Cerebellar cortex (tissue), 1 donor: ENCODE measurements at regions not wholly inside any gene's neighbourhood (a gene's known extent, or its start where the extent isn't known, plus 50 kb on each side); places are given as distances from the start of the nearest gene placed in this dataset.
A peak's percentile ranks its signal among the peaks of the same experiment; 100 is the strongest.

Source experiments
- DNase-seq: peaks from one replicate; pipeline ENCODE4 v3.0.0-alpha.2; 2015; ENCODE audit warnings: low spot score

DNA sequence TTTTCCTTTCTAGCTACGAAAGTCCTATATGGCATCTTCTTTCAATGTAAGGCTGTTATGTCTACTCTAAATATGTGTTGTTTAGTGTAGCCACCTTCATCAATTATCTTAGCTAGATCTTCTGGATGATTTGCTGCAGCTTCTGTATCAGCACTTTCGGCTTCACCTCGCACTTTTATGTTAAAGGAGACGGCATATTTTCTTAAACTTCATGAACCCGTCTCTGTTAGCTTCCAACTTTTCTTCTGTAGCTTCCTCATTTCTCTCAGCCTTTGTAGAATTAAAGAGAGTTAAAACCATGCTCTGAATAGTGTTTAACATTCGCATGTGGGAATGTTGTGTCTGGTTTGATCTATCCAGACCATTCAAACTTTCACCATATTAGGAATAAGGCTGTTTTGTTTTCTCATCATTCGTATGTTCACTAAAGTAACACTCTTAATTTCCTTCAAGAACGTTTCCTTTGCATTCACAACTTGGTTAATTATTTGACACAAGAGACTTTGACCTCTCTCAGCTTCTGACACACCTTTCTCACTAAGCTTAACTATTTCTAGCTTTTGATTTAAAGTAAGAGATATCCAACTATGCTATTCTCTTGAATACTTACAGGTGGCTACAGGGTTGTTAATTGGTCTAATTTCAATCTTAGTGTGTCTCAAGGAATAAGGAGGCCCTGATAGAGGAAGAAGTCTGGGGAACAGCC lies 476.8 kb downstream of the GABRG1 start:
- DNase-seq: no peak

GRCh38 chr4:45640281-45640680 lies 483.6 kb downstream of the GABRG1 start:
- DNase-seq: no peak

GRCh38 chr4:45638641-45639040 lies 485.2 kb downstream of the GABRG1 start:
- DNase-seq: no peak

GRCh38 chr4:45636175-45636574 lies 487.7 kb downstream of the GABRG1 start:
- no peak for DNase-seq

GRCh38 chr4:45629717-45630116 lies 494.1 kb downstream of the GABRG1 start:
- peak; percentile 16 for DNase-seq

- no peak for DNase-seq
These were observed 501.9 kb downstream of the GABRG1 start for GRCh38 chr4:45621971-45622370.

DNA sequence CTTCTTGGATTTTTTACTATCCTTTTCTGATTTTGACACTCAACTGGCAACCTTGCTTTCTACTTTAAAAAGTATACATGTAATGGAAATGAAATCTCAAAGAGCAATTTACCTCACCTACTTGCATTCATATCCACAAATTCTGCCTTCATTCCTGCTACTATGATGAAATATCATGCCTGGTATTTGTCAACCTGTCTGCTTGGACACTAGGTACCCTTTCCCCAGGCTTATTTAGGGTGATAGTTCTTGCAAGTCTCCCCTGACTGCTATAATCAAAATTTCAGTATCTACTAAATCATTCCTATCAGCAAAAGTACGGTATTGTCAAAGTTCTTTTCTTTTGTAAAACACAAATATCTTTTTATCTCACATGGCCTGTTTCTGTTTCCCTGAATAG lies 503.0 kb downstream of the GABRG1 start:
- no peak for DNase-seq

GRCh38 chr4:45596379-45597101 lies 527.3 kb downstream of the GABRG1 start:
- no peak for DNase-seq

DNA sequence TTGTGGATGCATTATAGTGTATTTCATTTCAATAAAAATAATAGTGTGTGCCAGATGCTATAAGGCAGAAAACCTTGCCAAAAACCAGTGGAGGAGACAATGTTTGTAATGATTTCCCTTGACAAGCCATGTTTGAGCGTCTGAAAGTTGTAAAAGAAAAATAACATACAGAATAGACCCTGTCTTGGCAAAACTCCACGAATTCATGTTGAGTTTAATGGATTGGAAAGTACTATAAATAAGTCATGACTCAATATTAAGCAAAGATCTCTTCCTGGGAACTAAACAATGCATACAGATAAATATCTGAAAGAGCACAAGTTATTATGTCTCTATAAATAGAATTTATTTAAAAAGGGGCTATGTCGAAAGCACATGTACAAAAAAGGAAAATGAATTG lies 543.5 kb downstream of the GABRG1 start:
- no peak for DNase-seq

DNA sequence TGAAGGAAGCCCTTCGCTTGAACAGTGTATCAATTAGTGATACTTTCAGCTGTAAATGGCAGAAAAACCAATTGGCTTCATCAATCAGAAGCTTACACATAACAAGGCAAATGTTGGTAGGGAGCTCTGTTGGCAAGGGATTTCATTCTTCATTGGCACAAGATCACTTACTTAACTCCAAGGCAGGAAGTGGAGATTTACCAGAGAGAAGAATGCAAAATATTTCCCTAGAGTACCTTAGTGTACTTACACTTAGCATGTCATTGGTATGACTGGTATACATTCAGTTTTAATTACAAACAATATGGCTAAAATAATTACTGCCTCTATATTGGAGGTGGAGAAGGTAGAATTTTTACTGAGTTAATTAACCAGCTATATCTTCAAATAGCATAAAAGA lies 545.0 kb downstream of the GABRG1 start:
- DNase-seq: no peak

DNA sequence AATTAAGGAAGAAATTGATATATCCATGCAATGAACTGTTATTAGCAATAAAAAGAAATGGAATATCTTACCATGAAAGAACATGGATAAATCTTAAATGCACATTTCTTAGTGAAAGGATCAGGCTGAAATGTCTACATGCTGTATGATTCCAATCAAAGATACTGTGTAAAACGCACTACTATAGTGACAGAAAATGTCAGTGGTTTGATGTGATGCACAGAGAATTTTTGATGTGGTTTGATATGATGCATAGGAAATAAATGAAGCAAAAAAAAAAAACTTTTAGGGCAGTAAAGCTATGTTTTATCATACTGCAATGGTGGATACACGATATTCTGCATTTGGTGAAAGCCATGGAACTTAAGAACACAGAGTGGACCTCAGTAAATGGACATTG lies 547.6 kb downstream of the GABRG1 start:
- DNase-seq: no peak

GRCh38 chr4:45569619-45570018 lies 554.2 kb downstream of the GABRG1 start:
- DNase-seq: no peak

GRCh38 chr4:45568694-45569093 lies 555.2 kb downstream of the GABRG1 start:
- DNase-seq: no peak

GRCh38 chr4:45566896-45567603 lies 556.8 kb downstream of the GABRG1 start:
- no peak for DNase-seq

- no peak for DNase-seq
These were observed 569.4 kb downstream of the GABRG1 start for GRCh38 chr4:45554423-45554822.

GRCh38 chr4:45550766-45551366 lies 573.0 kb downstream of the GABRG1 start:
- DNase-seq: no peak

DNA sequence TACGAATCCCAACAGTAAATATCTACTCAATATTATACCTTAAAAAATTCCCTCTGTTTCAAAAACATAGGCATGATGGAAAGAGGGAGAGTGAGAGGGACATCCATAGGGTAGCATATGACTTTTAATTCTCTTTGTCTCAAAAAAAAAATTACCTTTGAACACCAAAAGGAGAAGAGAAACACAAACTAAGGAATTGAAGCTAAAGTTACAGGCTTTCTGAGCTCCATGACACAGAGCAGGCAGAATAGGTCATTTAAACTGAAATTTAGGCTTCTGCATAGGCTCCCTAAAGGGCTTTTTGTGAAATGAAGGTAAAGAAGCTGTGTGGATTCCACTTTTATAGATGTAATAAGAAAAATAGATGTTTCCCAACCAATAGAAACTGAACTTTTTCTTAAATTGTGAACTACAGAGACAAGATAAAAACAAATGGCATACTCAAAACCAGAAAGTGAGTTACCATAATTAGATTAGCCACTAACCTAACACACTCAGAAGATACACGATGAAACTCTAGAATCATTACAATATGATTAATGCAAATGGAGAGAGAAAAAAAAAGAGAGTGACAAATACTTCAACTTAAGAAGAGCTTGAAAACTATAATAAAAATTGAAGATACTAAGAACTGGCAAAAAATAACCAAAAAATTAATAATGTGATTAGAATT lies 584.6 kb downstream of the GABRG1 start:
- no peak for DNase-seq

DNA sequence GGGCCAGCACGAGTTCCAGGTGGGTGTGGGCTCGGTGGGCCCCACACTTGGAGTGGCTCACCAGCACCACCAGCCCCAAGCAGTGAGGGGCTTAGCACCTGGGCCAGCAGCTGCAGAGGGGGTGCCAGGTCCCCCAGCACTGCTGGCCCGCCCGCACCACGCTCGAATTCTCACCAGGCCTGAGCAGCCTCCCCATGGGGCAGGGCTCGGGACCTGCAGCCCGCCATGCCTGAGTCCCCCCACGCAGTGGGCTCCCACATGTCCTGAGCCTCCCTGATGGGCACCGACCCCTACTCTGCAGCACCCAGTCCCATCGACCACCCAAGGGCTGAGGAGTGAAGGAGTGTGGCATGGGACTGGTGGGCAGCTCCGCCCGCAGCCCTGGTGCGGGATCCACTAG lies 593.4 kb downstream of the GABRG1 start:
- no peak for DNase-seq

GRCh38 chr4:45527160-45527559 lies 596.7 kb downstream of the GABRG1 start:
- no peak for DNase-seq

GRCh38 chr4:45518832-45519231 lies 605.0 kb downstream of the GABRG1 start:
- no peak for DNase-seq

- DNase-seq: no peak
These were observed 621.4 kb downstream of the GABRG1 start for GRCh38 chr4:45502471-45502870.

GRCh38 chr4:45484740-45485139 lies 639.1 kb downstream of the GABRG1 start:
- peak; percentile 3 for DNase-seq
